Putamen (tissue), 1 donor: ENCODE measurements at regions not wholly inside any gene's neighbourhood (a gene's known extent, or its start where the extent isn't known, plus 50 kb on each side); places are given as distances from the start of the nearest gene placed in this dataset.
A peak's percentile ranks its signal among the peaks of the same experiment; 100 is the strongest.
"Not testable (repeated sequence)": the region's sequence is repeated elsewhere in the genome, so short reads cannot be mapped to it uniquely, and the experiment has no call there.

Experiments used
- DNase-seq: peaks from one replicate; pipeline ENCODE4 v3.0.0-alpha.2; 2016; ENCODE audit warnings: low spot score

DNA sequence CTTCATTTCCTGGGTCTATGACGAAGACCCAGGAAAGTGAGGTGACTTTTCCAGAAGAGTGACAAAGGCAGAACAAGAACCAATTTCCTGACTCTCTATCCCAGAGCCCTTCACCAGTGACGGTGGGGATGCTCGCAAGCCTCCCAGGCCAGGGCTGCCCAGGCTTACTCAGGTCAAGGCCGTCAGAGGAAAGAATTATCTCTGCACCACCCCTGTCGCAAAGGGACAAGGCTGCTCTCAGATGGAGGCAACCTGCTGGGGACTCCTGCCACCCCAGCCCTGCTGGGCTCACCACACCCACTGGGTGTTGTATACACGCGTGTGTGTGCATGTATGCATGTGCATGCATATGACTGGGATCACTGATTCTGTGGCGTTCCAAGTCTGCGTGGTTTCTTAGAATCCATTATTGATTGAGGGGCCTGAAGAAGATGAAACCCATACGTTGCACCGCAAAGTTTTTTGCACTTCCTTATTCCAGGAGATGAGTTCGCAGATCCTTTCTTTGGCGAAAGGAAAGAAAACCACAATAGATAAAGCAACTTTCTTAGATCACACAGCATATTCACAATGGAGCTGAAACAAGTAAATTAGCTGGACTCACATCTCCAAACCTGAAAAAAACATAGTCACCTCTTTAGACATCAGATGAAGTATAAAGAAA, 255.8 kb downstream of the RHOU start:
- no peak for DNase-seq

DNA sequence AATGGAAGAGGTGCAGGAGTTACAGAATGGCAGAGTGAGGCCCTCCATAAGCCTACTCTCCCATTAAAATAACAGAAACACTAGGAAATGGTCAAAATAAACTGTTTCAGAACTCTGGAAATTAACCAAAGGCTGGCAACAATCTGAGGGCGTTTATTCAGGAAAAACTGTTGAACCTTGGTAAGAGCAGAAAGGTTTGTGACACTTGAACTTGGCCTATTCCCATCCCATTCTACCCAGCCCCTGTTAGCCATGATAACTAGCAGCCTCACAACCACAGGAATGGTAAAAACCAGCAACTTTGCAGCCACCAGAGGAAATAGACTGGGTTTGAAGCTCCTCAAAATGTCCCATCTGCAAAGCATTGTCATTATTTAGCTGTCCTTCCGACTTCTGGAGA, 256.8 kb downstream of the RHOU start:
- DNase-seq: no peak

DNA sequence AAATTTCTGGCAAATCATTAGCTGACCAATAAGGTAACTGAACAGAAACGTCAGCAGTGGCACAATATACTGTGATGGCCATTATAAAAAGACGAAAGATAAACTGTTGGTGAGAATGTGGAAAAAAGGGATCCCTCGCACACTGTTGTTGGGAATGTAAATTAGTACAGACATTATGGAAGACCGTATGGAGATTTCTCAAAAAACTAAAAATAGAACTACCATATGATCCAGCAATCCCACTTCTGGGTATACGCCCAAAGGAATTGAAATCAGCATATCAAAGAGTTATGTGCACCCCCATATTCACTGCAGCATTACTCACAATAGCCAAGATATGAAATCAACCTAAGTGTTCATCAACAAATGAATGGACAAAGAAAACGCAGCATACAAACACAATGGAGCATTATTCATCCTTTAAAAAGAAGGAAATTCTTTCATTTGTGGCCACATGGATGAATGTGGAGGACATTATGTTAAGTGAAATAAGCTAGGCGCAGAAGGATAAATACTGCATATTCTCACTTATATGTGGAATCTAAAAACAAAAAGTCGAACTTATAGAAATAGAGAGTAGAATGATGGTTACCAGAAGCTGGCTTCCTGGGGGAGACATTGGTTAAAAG, 257.7 kb downstream of the RHOU start:
- peak; percentile 43 for DNase-seq

DNA sequence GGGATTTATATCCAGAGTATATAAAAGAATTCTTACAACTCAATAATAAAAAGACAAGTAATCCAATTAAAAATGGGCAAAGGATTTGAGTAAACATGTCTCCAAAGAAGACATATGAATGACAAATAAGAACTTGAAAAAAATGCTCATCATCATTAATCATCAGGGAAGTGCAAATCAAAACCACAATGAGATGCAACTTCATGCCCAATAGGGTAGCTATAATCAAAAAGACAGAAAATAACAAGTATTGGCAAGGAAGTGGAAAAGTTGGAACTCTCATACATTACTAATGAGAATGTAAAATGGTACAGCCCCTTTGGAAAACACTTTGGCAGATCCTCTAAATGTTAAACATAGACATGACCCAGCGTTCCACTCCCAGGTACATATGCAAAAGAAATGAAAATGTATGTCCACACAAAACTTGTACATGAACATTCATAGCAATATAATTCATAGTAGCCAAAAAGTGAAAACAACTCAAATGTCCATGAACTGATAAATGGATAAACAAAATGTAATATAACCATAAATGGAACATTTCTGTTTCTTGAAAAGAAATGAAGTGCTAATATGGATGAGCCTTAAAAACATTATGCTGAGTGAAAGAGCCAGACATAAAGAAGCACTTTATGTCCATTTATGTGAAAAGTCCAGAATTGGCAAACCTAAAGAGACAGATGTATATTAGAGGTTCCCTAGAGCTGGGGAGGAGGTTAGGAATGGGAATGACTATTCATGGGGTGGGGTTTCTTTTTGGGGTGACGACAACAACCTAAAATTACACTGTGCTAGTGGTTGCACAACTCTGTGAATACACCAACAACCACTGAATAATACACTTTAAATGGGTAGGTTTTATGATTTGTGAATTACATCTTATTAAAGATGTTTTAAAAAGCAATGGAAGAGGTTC, 259.7 kb downstream of the RHOU start:
- no peak for DNase-seq

DNA sequence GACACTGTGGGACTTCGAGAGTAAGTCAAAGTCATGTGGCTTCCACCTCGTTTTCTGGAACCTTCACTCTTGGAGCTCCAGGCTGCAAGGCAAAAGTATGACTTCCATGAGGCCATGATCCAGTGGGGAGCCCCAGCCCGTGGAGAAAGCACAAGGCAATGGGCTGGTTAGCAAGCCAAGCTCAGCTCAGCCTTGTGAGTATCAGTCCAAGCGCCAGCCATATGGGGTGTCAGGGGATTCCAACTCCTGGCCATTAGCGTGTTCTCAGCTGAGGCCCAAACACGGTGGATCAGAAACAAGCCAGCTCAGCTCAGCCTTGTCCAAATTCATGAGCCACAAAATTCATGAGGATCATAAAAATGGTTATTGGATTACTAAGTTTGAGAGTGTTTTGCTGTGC, 261.0 kb downstream of the RHOU start:
- DNase-seq: no peak

DNA sequence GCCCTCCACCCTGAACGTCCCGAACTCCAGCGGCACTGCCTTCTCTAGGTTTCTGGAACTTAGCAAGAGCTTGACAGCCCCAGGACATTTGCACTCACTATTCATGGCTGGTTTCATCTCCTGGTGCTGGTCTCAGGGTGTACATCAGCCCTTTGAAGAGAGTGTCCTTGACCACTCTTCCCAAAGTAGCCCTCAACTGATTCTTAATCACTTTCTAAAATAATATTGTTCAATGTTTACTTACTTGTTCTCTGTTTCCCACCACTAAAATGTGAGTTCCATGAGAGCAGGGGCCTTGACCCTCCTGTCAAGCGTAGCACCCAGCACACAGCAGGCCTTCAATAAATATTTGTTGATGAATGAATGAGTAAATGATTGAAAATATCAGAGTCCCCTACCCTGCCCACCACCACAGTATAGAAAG, 262.5 kb downstream of the RHOU start:
- no peak for DNase-seq

DNA sequence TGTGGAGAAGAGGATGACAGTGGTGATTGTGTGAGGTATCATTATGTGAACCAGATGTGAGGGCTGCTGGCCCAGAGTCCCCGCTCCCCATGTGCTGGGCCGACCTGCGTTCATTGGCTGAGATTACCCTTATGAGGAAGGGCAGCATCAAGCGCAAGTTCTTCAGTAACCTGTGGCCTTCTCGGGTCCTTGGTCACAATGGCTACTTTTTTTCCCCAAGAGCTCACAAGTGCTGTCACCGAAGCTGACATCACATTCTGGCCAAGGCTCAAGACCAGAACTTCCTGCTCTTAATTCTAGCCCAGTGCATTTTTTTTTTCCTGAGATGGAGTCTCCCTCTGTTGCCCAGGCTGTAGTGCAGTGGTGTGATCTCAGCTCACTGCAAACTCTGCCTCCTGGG, 262.9 kb downstream of the RHOU start:
- DNase-seq: no peak

DNA sequence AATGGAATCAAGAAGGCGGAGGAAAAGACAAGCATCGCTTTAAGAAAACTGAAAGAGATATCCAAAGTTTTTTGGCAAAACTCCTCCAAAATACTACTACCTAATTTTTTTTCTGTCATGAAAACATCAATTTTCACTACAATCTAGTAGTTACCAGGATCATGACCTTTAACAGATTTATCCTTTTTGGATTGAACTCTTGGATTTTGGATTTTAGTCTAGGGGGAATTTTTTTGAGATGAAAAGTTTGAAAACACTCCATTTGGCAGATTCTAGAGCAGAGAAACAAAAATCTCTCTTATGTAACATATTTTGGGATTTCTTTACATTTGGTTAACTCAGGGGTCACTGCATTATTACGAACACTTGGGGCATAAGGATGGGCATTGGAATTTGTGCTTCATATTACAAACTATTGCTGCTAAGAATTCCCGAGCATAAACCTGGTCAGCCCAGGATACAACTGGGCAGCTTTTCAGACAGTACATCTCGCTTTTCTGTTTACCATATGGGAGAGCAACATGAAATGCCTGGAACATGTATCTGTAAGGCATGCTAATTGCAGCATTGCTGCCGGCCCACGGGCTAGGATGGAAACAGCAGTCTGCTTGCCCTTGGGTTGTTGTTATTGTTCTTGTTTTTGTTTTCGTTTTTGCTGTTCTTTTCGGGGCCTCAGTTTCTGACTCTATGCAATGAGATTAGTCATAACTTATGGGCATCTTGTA, 264.3 kb downstream of the RHOU start:
- no peak for DNase-seq

DNA sequence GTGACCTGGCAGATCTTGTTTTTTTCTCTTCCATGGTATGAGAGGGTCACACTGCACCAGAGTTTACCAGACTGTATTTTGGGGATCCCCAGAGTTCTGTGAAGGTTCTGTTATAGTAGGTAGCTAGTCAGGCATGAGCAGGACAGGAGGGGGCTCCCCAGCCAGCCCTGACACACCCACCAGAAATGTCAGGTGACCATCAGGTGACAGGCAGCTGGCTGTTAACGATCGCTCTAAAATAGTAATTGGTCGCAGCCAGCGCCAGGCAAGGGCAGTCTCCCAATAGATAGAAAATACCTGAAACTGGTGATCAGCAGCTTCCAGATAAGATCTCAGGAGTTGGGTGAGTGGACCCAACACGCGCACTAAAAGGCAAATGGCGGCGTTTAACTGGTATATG, 264.9 kb downstream of the RHOU start:
- DNase-seq: no peak

DNA sequence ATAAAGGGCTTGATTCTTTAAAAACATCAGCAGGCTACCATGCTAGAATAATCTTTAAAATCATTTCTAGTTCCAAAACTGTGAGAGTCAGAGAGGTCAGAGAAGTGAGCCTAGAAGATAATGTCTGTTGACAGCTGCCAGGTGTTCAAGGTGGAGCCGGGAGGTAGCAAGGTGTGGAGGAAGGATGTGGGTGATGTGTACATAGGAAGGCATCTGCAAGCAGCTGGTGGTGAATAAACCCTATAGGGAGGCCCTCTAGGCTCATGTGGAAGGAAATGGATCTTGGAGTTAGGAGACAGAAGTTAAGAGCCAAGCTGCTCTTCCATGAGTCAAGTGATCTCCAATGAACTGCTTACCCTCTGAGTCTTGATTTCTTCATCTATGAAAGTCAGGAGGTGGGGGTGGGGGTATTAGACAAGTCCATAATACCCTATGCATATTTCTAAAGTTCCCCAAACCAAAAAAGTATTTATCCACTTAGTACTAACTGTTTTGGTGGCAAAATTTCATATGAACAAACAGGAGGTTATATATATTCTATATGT, 266.3 kb downstream of the RHOU start:
- DNase-seq: no peak

DNA sequence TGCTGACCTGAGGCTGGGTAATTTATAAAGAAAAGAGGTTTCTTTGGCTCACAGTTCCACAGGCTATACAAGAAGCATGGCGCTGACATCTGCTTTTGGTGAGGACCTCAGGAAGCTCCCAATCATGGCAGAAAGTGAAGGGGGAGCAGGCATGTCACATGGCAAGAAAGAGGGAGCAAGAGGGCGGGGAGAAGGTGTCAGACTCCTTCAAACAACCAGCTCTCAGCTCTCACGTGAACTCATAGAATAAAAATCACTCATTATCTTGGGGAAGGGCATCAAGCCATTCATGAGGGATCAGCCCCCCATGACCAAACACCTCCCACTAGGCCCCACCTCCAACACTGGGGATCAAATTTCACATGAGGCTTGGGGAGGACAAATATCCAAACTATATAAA, 266.8 kb downstream of the RHOU start:
- DNase-seq: no peak

DNA sequence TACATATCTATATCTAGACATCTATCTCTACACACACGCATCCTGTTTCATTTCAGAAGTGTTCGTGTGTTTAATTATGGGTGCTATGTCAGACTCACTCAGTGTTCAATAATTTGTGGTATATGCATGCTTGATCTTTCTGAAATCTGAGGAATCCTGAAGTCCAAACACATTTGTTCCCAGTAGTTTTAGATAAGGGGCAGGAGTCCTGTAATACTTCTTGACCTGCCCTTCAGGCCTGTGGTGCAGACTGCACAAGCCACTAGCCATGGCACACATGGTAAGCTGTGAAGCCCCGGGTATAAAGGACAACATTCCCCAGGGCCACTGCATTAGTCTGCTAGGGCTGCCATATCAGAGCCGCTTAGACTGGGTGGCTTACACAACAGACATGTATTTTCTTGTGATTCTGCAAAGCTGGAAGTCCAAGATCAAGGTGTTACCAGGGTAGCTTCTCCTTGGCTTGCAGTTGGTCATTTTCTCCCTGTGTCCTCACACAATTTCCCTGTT, 267.2 kb downstream of the RHOU start:
- no peak for DNase-seq

DNA sequence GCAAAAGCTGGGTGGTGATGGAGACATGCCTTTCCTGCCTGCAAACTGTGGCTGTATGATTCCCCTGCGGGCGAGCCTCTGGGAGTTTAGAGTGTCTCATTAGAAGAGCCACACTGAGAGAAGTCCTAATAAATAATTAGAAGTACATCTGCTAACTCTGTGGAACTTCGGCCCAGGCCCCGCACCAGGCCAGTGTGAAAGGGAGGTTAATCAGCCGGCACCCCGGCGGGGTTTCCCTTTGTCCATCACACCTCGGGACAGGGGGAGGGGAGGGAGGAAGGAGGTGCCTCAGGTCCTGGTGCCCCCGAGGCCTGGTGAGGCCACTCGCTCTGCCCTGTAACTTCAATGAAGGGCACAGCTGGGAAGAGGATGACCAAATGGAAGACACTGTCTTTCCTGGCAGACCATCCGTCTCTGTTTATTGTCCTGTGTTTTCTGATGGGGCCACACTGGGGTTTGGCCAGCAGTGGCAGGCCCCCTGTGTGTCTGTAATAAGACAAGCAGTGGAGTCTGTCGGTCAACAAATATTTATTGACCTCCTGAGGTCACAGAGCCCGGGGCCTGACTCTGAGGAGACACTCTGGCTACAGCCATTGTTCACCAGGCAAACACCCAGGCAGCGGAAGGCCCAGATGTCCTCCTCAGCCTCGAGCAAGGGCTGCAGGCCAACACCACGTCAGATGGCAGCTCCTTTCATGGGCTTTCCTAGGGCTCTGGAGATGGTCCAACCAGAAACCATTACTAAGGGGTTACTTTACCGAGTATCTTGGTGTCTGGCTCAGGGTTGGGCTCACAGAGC, 267.5 kb upstream of the RAB4A start:
- peak; percentile 97 for DNase-seq

DNA sequence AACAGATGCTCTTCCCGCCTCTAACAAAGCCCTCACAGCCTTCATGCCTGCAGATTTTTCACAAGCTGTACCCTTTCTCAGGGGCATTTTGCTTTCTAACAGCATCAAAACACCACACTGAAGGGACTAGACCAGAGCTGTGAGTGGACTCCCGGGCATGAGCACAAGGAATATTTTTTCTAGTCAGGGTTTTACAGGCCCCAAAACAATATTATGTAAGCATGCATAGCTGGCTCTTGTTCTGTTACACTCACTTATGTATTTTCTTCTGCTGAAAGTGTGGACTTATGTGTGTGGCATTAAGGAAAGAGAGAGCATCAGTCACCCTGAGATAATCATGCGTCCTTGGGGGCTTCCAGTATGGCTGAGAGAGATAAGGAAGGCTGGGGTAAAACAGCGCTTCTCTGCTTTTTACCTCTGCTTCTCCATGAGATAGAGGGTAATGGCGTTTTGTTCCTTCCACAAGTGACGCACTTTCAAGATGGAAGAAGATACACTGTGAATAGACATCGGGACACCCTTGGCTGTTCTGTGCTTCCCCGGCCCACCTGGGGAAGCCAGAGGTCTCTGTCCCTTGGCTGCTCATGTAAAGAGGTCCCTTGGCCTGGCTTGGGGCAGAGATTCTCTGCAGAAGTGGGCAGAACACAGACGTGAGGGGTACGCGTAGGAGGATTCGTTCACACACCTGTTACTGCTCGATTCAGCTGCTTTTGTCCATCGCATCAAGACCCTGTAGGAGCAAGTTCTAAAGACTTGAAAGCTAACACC, 266.7 kb upstream of the RAB4A start:
- no peak for DNase-seq

DNA sequence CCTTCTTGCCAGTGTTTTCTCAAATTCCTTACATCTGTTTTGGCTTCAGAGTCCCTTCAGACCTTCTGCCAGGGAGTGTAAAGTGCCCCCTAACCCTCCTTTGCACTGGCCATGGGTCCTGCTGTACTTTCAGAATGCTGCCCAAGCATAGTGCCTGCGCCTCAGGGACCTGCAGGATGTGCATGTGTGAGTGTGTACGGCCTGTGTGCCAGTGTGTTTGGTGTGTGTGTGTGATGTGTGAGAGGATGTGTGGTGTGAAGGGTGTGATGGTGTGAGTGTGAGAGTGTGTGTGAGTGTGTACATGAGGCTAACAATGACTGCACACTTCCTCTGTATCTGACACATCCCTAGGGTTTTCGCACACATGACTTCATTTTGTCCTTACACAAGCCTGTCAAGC, 265.8 kb upstream of the RAB4A start:
- no peak for DNase-seq

DNA sequence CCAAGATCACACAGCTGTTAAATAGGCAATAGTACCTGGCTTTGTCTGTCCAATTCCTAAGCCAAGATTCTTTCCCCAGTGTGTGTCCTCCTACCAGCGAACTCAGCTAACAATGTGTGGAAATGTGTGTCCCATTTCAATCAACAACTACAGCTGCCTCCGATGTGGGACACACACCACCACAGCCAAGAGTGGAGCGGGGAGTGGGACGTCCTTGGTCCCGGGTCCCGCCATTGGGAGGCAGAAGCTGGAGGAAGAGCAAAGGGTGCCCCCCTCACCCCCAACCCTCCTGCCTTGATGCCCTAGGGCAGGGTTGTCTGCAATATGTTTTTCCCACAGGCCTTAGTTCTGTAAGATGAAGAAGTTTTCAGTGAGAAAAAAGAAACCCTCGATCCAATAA, 265.4 kb upstream of the RAB4A start:
- no peak for DNase-seq

DNA sequence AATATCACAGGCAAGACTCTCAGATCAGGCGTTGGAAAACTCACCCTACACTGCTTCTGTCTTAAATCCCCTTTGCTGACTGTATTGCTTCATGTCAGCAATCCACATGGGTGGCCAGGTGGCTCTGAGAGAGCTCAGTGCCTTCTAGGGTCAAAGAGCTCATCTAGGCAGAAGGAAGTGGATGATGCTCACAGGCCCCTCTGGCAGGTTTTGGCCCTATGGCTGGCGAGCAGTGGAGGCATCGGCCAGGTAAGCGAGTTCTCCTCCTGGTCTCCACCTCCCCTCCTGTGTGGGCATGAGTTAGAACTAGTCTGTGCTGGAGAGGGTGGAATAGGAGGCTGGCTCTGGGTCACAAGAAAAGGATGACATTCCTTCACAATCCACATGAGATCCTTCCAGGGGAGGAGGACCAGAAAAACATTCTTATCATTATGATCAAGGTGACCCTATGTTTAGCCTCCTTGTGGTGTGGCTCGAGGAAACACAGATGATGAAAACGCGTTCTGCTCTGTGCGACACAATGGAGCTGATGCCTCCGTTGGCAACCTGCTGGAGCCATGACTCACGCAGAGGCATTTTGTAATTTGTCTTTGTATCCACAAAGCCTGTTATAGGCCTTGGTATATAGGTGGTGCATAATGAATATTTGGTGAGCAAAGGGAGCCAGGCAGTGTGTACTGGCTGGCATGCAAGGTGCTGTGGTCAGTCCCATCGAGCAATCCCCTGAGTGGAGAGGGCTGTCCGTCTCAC, 264.6 kb upstream of the RAB4A start:
- no peak for DNase-seq

DNA sequence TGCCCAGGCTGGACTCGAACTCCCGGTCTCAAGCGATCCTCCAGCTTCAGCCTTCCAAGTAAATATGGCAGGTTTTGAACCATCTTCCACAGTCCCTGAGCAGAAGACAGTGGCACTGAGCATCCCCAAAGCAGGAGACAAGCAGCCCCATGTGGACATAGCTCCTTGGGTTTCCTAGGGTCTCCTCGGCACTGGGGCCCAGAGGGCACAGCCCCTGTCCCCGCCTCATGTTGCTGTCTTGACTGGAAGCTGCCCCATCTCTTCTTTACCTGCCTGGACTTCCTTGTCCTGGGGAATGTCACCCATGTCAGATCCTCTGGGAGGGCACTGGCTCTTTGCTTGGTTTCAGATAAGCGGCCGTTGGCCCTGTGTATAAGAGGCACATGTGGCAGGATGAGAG, 263.7 kb upstream of the RAB4A start:
- DNase-seq: no peak

DNA sequence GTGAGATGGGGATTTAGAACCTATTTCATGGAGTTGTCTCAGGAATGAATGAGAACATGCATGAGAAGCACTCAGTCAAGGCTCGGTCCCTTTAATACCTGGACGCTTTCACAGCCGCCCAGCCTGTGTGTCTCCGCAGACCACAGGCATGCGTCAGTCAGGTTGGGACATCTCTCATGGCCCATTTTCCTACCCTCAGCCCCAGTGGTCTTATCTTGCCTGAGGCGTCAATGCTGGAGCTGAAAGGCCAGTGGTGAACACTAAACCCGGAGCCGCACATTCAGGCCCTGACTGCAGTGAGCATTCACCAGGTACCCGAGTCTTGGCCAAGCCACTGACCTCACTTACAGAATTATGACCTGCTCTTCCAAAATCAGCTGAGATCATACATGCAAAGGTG, 263.2 kb upstream of the RAB4A start:
- DNase-seq: no peak

DNA sequence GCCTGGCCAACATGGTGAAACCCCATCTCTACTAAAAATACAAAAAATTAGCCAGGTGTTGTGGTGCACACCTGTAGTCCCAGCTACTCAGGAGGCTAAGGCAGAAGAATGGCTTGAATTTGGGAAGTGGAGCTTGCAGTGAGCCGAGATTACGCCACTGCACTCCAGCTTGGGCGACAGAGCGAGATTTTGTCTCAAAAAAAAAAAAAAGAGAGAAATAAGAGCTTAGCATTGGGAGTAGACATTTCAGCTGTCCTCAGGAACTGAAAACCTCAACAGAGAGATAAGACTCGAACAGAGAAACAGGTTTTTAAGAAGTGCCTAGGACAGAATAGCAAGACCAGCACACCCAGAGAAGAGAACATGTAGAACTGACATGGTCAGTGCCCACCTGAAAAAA, 262.6 kb upstream of the RAB4A start:
- not testable (repeated sequence) for DNase-seq
